ENCODE measurements at regions not wholly inside any gene's neighbourhood (a gene's known extent, or its start where the extent isn't known, plus 50 kb on each side); places are given as distances from the start of the nearest gene placed in this dataset.

GRCh38 chr14:38867561-38868150 lies 235.4 kb downstream of the SEC23A start (continued):
- TF ChIP-seq ZBTB40 (IDR thresholded peaks at IDR 0.05) (no peak), ZBTB40 (CRISPR knock-in tag; IDR thresholded peaks at IDR 0.05) (no peak), BATF2 (CRISPR knock-in tag; IDR thresholded peaks at IDR 0.05) (no peak), ZNF468 (CRISPR knock-in tag; IDR thresholded peaks at IDR 0.05) (no peak), YEATS2 (CRISPR knock-in tag; IDR thresholded peaks at IDR 0.05; ENCODE audit: borderline replicate concordance) (no peak; the same call in 1 of the 2 replicates), ZNF44 (CRISPR knock-in tag; IDR thresholded peaks at IDR 0.05) (no peak), ZFAT (CRISPR knock-in tag; conservative IDR thresholded peaks at IDR 0.05) (no peak), SOX13 (IDR thresholded peaks at IDR 0.05) (no peak), SOX13 (CRISPR knock-in tag; conservative IDR thresholded peaks at IDR 0.05 in 1 of 2, IDR thresholded peaks at IDR 0.05 in 1 of 2) (peak in 1 of 2 experiments; percentile 19; a peak in 1 of 4 replicates), WIZ (CRISPR knock-in tag; IDR thresholded peaks at IDR 0.05) (no peak), ZHX2 (IDR thresholded peaks at IDR 0.05; ENCODE audit: low read depth) (0 out of 2 replicates have a peak, but pooled peaks have one; percentile 23), ZHX2 (CRISPR knock-in tag; IDR thresholded peaks at IDR 0.05; ENCODE audit: borderline replicate concordance) (no peak), FOXK2 (IDR thresholded peaks at IDR 0.05) (no peak), CBX5 (CRISPR knock-in tag; IDR thresholded peaks at IDR 0.05; ENCODE audit: borderline replicate concordance) (peak; percentile 95), TCF7L2 (IDR thresholded peaks at IDR 0.05; ENCODE audit: low read depth, low read length) (no peak), SALL1 (CRISPR knock-in tag; IDR thresholded peaks at IDR 0.05) (peak; percentile 58)

All from HepG2 (cell line).